ENCODE measurements at regions not wholly inside any gene's neighbourhood (a gene's known extent, or its start where the extent isn't known, plus 50 kb on each side); places are given as distances from the start of the nearest gene placed in this dataset.
A peak's percentile ranks its signal among the peaks of the same experiment; 100 is the strongest.

- H3K9ac ChIP-seq (ENCODE audit: low read depth, low read length, poor library complexity), result no peak overlapping the region
These were observed 1063.9 kb downstream of the SLC6A15 start for GRCh38 chr12:83848702-83849101.

DNA sequence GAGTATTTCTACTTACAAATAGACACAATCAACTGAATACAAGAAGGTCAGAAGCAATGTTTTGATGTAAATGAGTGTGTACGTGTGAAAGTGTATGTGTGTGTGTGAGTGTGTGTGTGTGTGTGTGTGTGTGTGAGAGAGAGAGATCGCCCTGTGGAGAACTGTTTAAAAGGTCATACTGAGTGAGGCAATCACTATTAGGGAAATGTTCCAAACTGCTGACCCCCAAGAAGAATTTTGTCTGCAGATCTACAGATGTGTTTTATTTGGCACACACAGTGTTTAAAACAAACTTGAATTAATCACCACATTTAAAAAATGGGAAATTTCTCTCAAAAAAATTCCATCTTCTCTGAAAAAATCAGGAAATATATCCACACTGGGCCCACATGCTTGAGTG lies 1069.1 kb downstream of the SLC6A15 start:
- no peak overlapping the region for H3K18ac ChIP-seq (ENCODE audit: low read length)
- no peak overlapping the region for H2BK120ac ChIP-seq (ENCODE audit: low read depth, low read length)
- no peaks in the 10 kb centered on the region for H3K9me3 ChIP-seq (replicated peaks in 1 of 2; ENCODE audit: control insufficient read depth in 2 of 2, insufficient read depth in 1 of 2, low read depth in 1 of 2, low read length in 2 of 2)
- WGBS, 2 donors (ENCODE audit: extremely low coverage in 2 of 2, insufficient read length in 2 of 2, insufficient replicate concordance in 1 of 2), result 100% methylated on average over 1 of the region's 2 CpGs; no CpG with 5 or more reads in 1 of the 2 donors
- H3K9ac ChIP-seq (ENCODE audit: low read depth, low read length, poor library complexity), result no peak overlapping the region
- DNase-seq (ENCODE audit: low spot score), result no peak
- H3K14ac ChIP-seq (ENCODE audit: low read length), result no peak overlapping the region
- no peak overlapping the region for H4K8ac ChIP-seq (ENCODE audit: low read depth, low read length)
- H2AFZ ChIP-seq (ENCODE audit: low read length), result no peak overlapping the region
- H2BK15ac ChIP-seq (ENCODE audit: low read length), result no peak overlapping the region
- no peak overlapping the region for H3K23ac ChIP-seq (ENCODE audit: low read depth, low read length, poor library complexity)
- no peak overlapping the region for H2BK5ac ChIP-seq (ENCODE audit: low read length)
- H2BK12ac ChIP-seq (ENCODE audit: low read length), result no peak overlapping the region
- no peaks in the 10 kb centered on the region for H3K36me3 ChIP-seq (replicated peaks in 1 of 2; ENCODE audit: control insufficient read depth in 2 of 2, insufficient read depth in 2 of 2, low read length in 2 of 2)
- H3K27me3 ChIP-seq (ENCODE audit: control insufficient read depth in 3 of 3, insufficient read depth in 3 of 3, low read depth in 1 of 3, low read length in 3 of 3), result no peaks in the 10 kb centered on the region
- no peaks in the 10 kb centered on the region for H3K4me1 ChIP-seq (ENCODE audit: control insufficient read depth in 2 of 2, insufficient read depth in 1 of 2, low read depth in 1 of 2, low read length in 2 of 2)
- H3K4me2 ChIP-seq (ENCODE audit: insufficient read depth, low read length, poor library complexity, severe bottlenecking), result no peak overlapping the region
- no peak overlapping the region for H2AK5ac ChIP-seq (ENCODE audit: low read depth, low read length)
- H3K4me3 ChIP-seq (ENCODE audit: low read length in 2 of 2), result no peak overlapping the region
- no peak overlapping the region for H4K91ac ChIP-seq (ENCODE audit: low read depth, low read length, poor library complexity)
- no peaks in the 10 kb centered on the region for H3K79me1 ChIP-seq (ENCODE audit: low read depth, low read length)
- no peak overlapping the region for H3K4ac ChIP-seq (ENCODE audit: low read length)
- no peak overlapping the region for H3K27ac ChIP-seq (replicated peaks; ENCODE audit: low read length)

More at GRCh38 chr12:83848702-83849101, 1063.9 kb downstream of the SLC6A15 start:
- no peak overlapping the region for H3K14ac ChIP-seq (ENCODE audit: low read length)
- H4K8ac ChIP-seq (ENCODE audit: low read depth, low read length), result no peak overlapping the region
- H3K4me3 ChIP-seq (ENCODE audit: low read length in 2 of 2), result no peak overlapping the region
- H3K4ac ChIP-seq (ENCODE audit: low read length), result no peak overlapping the region
- no peak overlapping the region for H4K91ac ChIP-seq (ENCODE audit: low read depth, low read length, poor library complexity)
- H3K79me1 ChIP-seq (ENCODE audit: low read depth, low read length), result no peaks in the 10 kb centered on the region
- H3K27me3 ChIP-seq (ENCODE audit: control insufficient read depth in 3 of 3, insufficient read depth in 3 of 3, low read depth in 1 of 3, low read length in 3 of 3), result no peaks in the 10 kb centered on the region
- no peak overlapping the region for H2BK120ac ChIP-seq (ENCODE audit: low read depth, low read length)
- H3K27ac ChIP-seq (replicated peaks; ENCODE audit: low read length), result no peak overlapping the region
- no peak overlapping the region for H3K4me2 ChIP-seq (ENCODE audit: insufficient read depth, low read length, poor library complexity, severe bottlenecking)
- H2AFZ ChIP-seq (ENCODE audit: low read length), result no peak overlapping the region
- H3K4me1 ChIP-seq (ENCODE audit: control insufficient read depth in 2 of 2, insufficient read depth in 1 of 2, low read depth in 1 of 2, low read length in 2 of 2), result no peaks in the 10 kb centered on the region
- no peaks in the 10 kb centered on the region for H3K9me3 ChIP-seq (replicated peaks in 1 of 2; ENCODE audit: control insufficient read depth in 2 of 2, insufficient read depth in 1 of 2, low read depth in 1 of 2, low read length in 2 of 2)
- no peak overlapping the region for H3K18ac ChIP-seq (ENCODE audit: low read length)
- H3K23ac ChIP-seq (ENCODE audit: low read depth, low read length, poor library complexity), result no peak overlapping the region
- no peak overlapping the region for H2BK12ac ChIP-seq (ENCODE audit: low read length)
- DNase-seq (ENCODE audit: low spot score), result no peak
- H2AK5ac ChIP-seq (ENCODE audit: low read depth, low read length), result no peak overlapping the region
- no peak overlapping the region for H2BK5ac ChIP-seq (ENCODE audit: low read length)
- WGBS, 2 donors (ENCODE audit: extremely low coverage in 2 of 2, insufficient read length in 2 of 2, insufficient replicate concordance in 1 of 2), result no CpG with 5 or more reads among the region's 1 CpG
- H3K36me3 ChIP-seq (replicated peaks in 1 of 2; ENCODE audit: control insufficient read depth in 2 of 2, insufficient read depth in 2 of 2, low read length in 2 of 2), result no peaks in the 10 kb centered on the region
- no peak overlapping the region for H2BK15ac ChIP-seq (ENCODE audit: low read length)

GRCh38 chr12:83841620-83842019 lies 1071.0 kb downstream of the SLC6A15 start:
- Histone ChIP-seq H3K4me1 (ENCODE audit: control insufficient read depth in 2 of 2, insufficient read depth in 1 of 2, low read depth in 1 of 2, low read length in 2 of 2) (no peaks in the 10 kb centered on the region), H3K9me3 (replicated peaks in 1 of 2; ENCODE audit: control insufficient read depth in 2 of 2, insufficient read depth in 1 of 2, low read depth in 1 of 2, low read length in 2 of 2) (no peaks in the 10 kb centered on the region), H2BK15ac (ENCODE audit: low read length) (no peak overlapping the region), H3K18ac (ENCODE audit: low read length) (no peak overlapping the region), H3K14ac (ENCODE audit: low read length) (no peak overlapping the region), H4K91ac (ENCODE audit: low read depth, low read length, poor library complexity) (no peak overlapping the region), H3K4me3 (ENCODE audit: low read length in 2 of 2) (no peak overlapping the region), H3K9ac (ENCODE audit: low read depth, low read length, poor library complexity) (no peak overlapping the region), H4K8ac (ENCODE audit: low read depth, low read length) (no peak overlapping the region), H3K23ac (ENCODE audit: low read depth, low read length, poor library complexity) (no peak overlapping the region), H2BK120ac (ENCODE audit: low read depth, low read length) (no peak overlapping the region), H2AFZ (ENCODE audit: low read length) (no peak overlapping the region), H2BK5ac (ENCODE audit: low read length) (no peak overlapping the region), H2AK5ac (ENCODE audit: low read depth, low read length) (no peak overlapping the region), H3K4ac (ENCODE audit: low read length) (no peak overlapping the region), H2BK12ac (ENCODE audit: low read length) (no peak overlapping the region), H3K27ac (replicated peaks; ENCODE audit: low read length) (no peak overlapping the region), H3K27me3 (ENCODE audit: control insufficient read depth in 3 of 3, insufficient read depth in 3 of 3, low read depth in 1 of 3, low read length in 3 of 3) (no peaks in the 10 kb centered on the region), H3K36me3 (replicated peaks in 1 of 2; ENCODE audit: control insufficient read depth in 2 of 2, insufficient read depth in 2 of 2, low read length in 2 of 2) (no peaks in the 10 kb centered on the region), H3K79me1 (ENCODE audit: low read depth, low read length) (no peaks in the 10 kb centered on the region), H3K4me2 (ENCODE audit: insufficient read depth, low read length, poor library complexity, severe bottlenecking) (no peak overlapping the region)
- no CpG with 5 or more reads among the region's 2 CpGs for WGBS, 2 donors (ENCODE audit: extremely low coverage in 2 of 2, insufficient read length in 2 of 2, insufficient replicate concordance in 1 of 2)
- DNase-seq (ENCODE audit: low spot score), result no peak

- no peak overlapping the region for H4K91ac ChIP-seq (ENCODE audit: low read depth, low read length, poor library complexity)
- no peak overlapping the region for H3K23ac ChIP-seq (ENCODE audit: low read depth, low read length, poor library complexity)
- H3K36me3 ChIP-seq (replicated peaks in 1 of 2; ENCODE audit: control insufficient read depth in 2 of 2, insufficient read depth in 2 of 2, low read length in 2 of 2), result no peaks in the 10 kb centered on the region
- H2BK12ac ChIP-seq (ENCODE audit: low read length), result no peak overlapping the region
- peak overlapping the region; percentile 82 for H2AFZ ChIP-seq (ENCODE audit: low read length)
- no peaks in the 10 kb centered on the region for H3K79me1 ChIP-seq (ENCODE audit: low read depth, low read length)
- no peak overlapping the region for H3K4ac ChIP-seq (ENCODE audit: low read length)
- no peak overlapping the region for H3K27ac ChIP-seq (replicated peaks; ENCODE audit: low read length)
- no peak overlapping the region for H2BK120ac ChIP-seq (ENCODE audit: low read depth, low read length)
- WGBS, 2 donors (ENCODE audit: extremely low coverage in 2 of 2, insufficient read length in 2 of 2, insufficient replicate concordance in 1 of 2), result no CpG with 5 or more reads among the region's 2 CpGs
- no peak overlapping the region for H3K4me3 ChIP-seq (ENCODE audit: low read length in 2 of 2)
- H4K8ac ChIP-seq (ENCODE audit: low read depth, low read length), result no peak overlapping the region
- peaks cover 0 to 6% of the 10 kb centered on the region in 2 donors for H3K9me3 ChIP-seq (replicated peaks in 1 of 2; ENCODE audit: control insufficient read depth in 2 of 2, insufficient read depth in 1 of 2, low read depth in 1 of 2, low read length in 2 of 2)
- H2BK5ac ChIP-seq (ENCODE audit: low read length), result no peak overlapping the region
- H3K18ac ChIP-seq (ENCODE audit: low read length), result no peak overlapping the region
- no peak overlapping the region for H2AK5ac ChIP-seq (ENCODE audit: low read depth, low read length)
- H3K27me3 ChIP-seq (ENCODE audit: control insufficient read depth in 3 of 3, insufficient read depth in 3 of 3, low read depth in 1 of 3, low read length in 3 of 3), result no peaks in the 10 kb centered on the region
- no peak for DNase-seq (ENCODE audit: low spot score)
- no peak overlapping the region for H2BK15ac ChIP-seq (ENCODE audit: low read length)
- no peak overlapping the region for H3K4me2 ChIP-seq (ENCODE audit: insufficient read depth, low read length, poor library complexity, severe bottlenecking)
- H3K4me1 ChIP-seq (ENCODE audit: control insufficient read depth in 2 of 2, insufficient read depth in 1 of 2, low read depth in 1 of 2, low read length in 2 of 2), result no peaks in the 10 kb centered on the region
- H3K14ac ChIP-seq (ENCODE audit: low read length), result no peak overlapping the region
- no peak overlapping the region for H3K9ac ChIP-seq (ENCODE audit: low read depth, low read length, poor library complexity)
These were observed 1084.7 kb downstream of the SLC6A15 start for GRCh38 chr12:83827860-83828259.

All from neuronal stem cell (in vitro differentiated cells).